NB4 (cell line): ENCODE measurements at regions not wholly inside any gene's neighbourhood (a gene's known extent, or its start where the extent isn't known, plus 50 kb on each side); places are given as distances from the start of the nearest gene placed in this dataset.

ENCODE experiments used
- MYC ChIP-seq: IDR thresholded peaks from 2 replicates; pipeline ENCODE4 v1.6.1; 2011; ENCODE audit warnings: low read depth, low read length
- POLR2A ChIP-seq: IDR thresholded peaks from 2 replicates; pipeline ENCODE4 v1.6.1; 2011; ENCODE audit warnings: mild to moderate bottlenecking; ENCODE audit not compliant: insufficient read length; ENCODE audit errors: extremely low read depth
- TF ChIP-seq, protein P1 (sequence below): IDR thresholded peaks from one replicate; pipeline ENCODE4 v1.5.1; 2012; ENCODE audit warnings: low read depth, low read length

DNA sequence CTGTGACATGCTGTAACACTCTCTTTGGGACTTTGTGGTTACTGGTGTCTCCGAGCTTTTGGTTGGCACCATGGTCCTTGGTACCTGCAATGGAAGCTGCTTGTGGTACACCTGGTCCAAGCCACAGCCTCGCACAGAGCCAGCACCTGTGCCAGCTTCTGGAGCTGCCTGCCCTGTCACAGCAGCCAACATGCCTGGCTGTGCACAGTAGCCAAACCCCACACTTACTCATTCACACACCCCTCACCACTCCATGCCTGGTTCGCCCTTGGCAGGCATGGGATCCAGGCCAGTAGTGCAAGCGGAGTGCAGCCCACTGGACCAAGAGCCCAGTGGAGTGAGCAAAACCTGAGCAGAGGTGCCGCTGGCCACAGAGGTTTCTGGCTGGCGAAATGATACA, 459.9 kb downstream of the TBC1D32 start:
- TF ChIP-seq, protein P1, sequence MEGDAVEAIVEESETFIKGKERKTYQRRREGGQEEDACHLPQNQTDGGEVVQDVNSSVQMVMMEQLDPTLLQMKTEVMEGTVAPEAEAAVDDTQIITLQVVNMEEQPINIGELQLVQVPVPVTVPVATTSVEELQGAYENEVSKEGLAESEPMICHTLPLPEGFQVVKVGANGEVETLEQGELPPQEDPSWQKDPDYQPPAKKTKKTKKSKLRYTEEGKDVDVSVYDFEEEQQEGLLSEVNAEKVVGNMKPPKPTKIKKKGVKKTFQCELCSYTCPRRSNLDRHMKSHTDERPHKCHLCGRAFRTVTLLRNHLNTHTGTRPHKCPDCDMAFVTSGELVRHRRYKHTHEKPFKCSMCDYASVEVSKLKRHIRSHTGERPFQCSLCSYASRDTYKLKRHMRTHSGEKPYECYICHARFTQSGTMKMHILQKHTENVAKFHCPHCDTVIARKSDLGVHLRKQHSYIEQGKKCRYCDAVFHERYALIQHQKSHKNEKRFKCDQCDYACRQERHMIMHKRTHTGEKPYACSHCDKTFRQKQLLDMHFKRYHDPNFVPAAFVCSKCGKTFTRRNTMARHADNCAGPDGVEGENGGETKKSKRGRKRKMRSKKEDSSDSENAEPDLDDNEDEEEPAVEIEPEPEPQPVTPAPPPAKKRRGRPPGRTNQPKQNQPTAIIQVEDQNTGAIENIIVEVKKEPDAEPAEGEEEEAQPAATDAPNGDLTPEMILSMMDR = no peak
- TF ChIP-seq POLR2A = no peak
- no peak for TF ChIP-seq MYC
